SK-N-SH treated with all-trans-retinoic acid at 6 μM for 48 hours (cell line): ENCODE measurements at regions not wholly inside any gene's neighbourhood (a gene's known extent, or its start where the extent isn't known, plus 50 kb on each side); places are given as distances from the start of the nearest gene placed in this dataset.

Experiments used
- ARNTL ChIP-seq: fragments of 450-650 bp; formaldehyde crosslinking; IDR thresholded peaks from 2 replicates; pipeline ENCODE4 v1.5.0; 2020; ENCODE audit warnings: low read depth, mild to moderate bottlenecking, moderate library complexity, borderline replicate concordance
- CREB5 ChIP-seq: fragments of 250-450 bp; sonication (Bioruptor Pico); IDR thresholded peaks from 2 replicates; pipeline ENCODE4 v1.5.1; 2020; ENCODE audit warnings: low read depth, mild to moderate bottlenecking, moderate library complexity
- CSRNP3 ChIP-seq: fragments of 250-450 bp; sonication (Bioruptor Pico); IDR thresholded peaks from 2 replicates; pipeline ENCODE4 v1.5.1; 2021; ENCODE audit warnings: mild to moderate bottlenecking, moderate library complexity
- GLIS3 ChIP-seq: fragments of 250-450 bp; sonication (Bioruptor Pico); IDR thresholded peaks from 2 replicates; pipeline ENCODE4 v1.5.0; 2020; ENCODE audit warnings: mild to moderate bottlenecking, moderate library complexity
- POU6F1 ChIP-seq: fragments of 250-450 bp; sonication (Bioruptor Pico); IDR thresholded peaks from 2 replicates; pipeline ENCODE4 v1.8.0; 2021; ENCODE audit warnings: low read depth, mild to moderate bottlenecking, moderate library complexity, borderline replicate concordance
- PPARA ChIP-seq: fragments of 250-450 bp; sonication (Bioruptor Pico); IDR thresholded peaks from 2 replicates; pipeline ENCODE4 v1.5.0; 2020; ENCODE audit warnings: mild to moderate bottlenecking, borderline replicate concordance
- RARB ChIP-seq: fragments of 250-450 bp; sonication (Bioruptor Pico); IDR thresholded peaks from 2 replicates; pipeline ENCODE4 v1.8.0; 2021; ENCODE audit warnings: mild to moderate bottlenecking, moderate library complexity
- SNAI2 ChIP-seq: fragments of 250-450 bp; sonication (Bioruptor Pico); IDR thresholded peaks from 2 replicates; pipeline ENCODE4 v1.5.0; 2020; ENCODE audit warnings: mild to moderate bottlenecking, moderate library complexity
- TCF4 ChIP-seq: fragments of 250-450 bp; sonication (Bioruptor Pico); IDR thresholded peaks from 2 replicates; pipeline ENCODE4 v1.8.0; 2021; ENCODE audit warnings: mild to moderate bottlenecking, moderate library complexity, borderline replicate concordance
- TSHZ2 ChIP-seq: fragments of 250-450 bp; sonication (Bioruptor Pico); IDR thresholded peaks from 2 replicates; pipeline ENCODE4 v1.5.0; 2020; ENCODE audit warnings: mild to moderate bottlenecking, moderate library complexity
- ZC3H10 ChIP-seq: fragments of 250-450 bp; sonication (Bioruptor Pico); IDR thresholded peaks from 2 replicates; pipeline ENCODE4 v1.5.1; 2021; ENCODE audit warnings: mild to moderate bottlenecking, moderate library complexity
- ZFP3 ChIP-seq: fragments of 250-450 bp; sonication (Bioruptor Pico); IDR thresholded peaks from 2 replicates; pipeline ENCODE4 v1.5.0; 2020; ENCODE audit warnings: mild to moderate bottlenecking, moderate library complexity
- ZNF565 ChIP-seq: fragments of 450-650 bp; formaldehyde crosslinking; conservative IDR thresholded peaks from 2 replicates; pipeline ENCODE4 v1.5.0; 2020; ENCODE audit warnings: low read depth, mild to moderate bottlenecking, moderate library complexity
- ZNF8 ChIP-seq: fragments of 450-650 bp; formaldehyde crosslinking; IDR thresholded peaks from 2 replicates; pipeline ENCODE4 v1.5.0; 2020; ENCODE audit warnings: mild to moderate bottlenecking, moderate library complexity

- TF ChIP-seq POU6F1 (CRISPR knock-in tag): no peak
- no peak for TF ChIP-seq CREB5 (CRISPR knock-in tag)
- TF ChIP-seq CSRNP3: no peak
- TF ChIP-seq PPARA: no peak
- no peak for TF ChIP-seq ZNF565 (CRISPR knock-in tag)
- no peak for TF ChIP-seq ZFP3
- TF ChIP-seq ZNF8 (CRISPR knock-in tag): no peak
- TF ChIP-seq GLIS3 (CRISPR knock-in tag): no peak
- TF ChIP-seq ZC3H10: no peak
- TF ChIP-seq TSHZ2 (CRISPR knock-in tag): no peak
- TF ChIP-seq TCF4: no peak
- no peak for TF ChIP-seq SNAI2 (CRISPR knock-in tag)
- TF ChIP-seq RARB (CRISPR knock-in tag): no peak
- no peak for TF ChIP-seq ARNTL (CRISPR knock-in tag)
Observed at GRCh38 chr14:89736881-89737280, 217.6 kb downstream of the EFCAB11 start.
